Endothelial cell of umbilical vein (primary cell): ENCODE measurements at regions not wholly inside any gene's neighbourhood (a gene's known extent, or its start where the extent isn't known, plus 50 kb on each side); places are given as distances from the start of the nearest gene placed in this dataset.

Source experiments
- BruUV-seq: library from RNA; stranded (reverse); fragments of 400-500 nt; replicated peaks from 2 replicates; lab custom pipeline; 2021; lab: Mats Ljungman, UMichigan
- CTCF ChIA-PET: fragments of 300-600, 350-600 bp; sonication (Branson Sonifier 250); formaldehyde crosslinking; loops from one replicate; lab custom pipeline; 2021; ENCODE audit warnings: antibody characterized with exemption, inconsistent platforms; lab: Charles Lee
- POLR2A ChIA-PET: fragments of 300-600, 350-600 bp; sonication (Branson Sonifier 250); formaldehyde crosslinking; loops from one replicate; lab custom pipeline; 2021; ENCODE audit warnings: antibody characterized with exemption, inconsistent platforms; lab: Charles Lee
- DNase-seq: peaks from one replicate; pipeline ENCODE4 v3.0.0-alpha.2; 2011; ENCODE audit warnings: low read depth, low spot score
- FAIRE-seq: peaks from 2 replicates; lab custom pipeline; 2011; peaks lifted over from hg19 to GRCh38; lab: Jason Lieb, UNC
- H2AFZ ChIP-seq: 2 replicates; pipeline ENCODE4 v1.6.0; 2012; ENCODE audit warnings: low read depth, low read length, control low read depth, inconsistent platforms
- H3K27ac ChIP-seq: 2 replicates; pipeline ENCODE4 v1.5.1; 2011; ENCODE audit warnings: low read depth, mild to moderate bottlenecking, control low read depth, low read length, moderate library complexity; ENCODE audit not compliant: insufficient read depth
- H3K27me3 ChIP-seq, 2 experiments: 2 replicates each; pipeline versions ENCODE4 v1.6.0 to v1.6.1; 2011; ENCODE audit warnings: low read length in 2 of 2, mixed read lengths in 1 of 2; ENCODE audit not compliant: control insufficient read depth in 2 of 2, insufficient read depth in 2 of 2
- H3K36me3 ChIP-seq, 2 experiments: 2 replicates in 1 of 2; 3 replicates in 1 of 2; pipeline ENCODE4 v1.5.1; 2011; ENCODE audit warnings: low read length in 2 of 2, mild to moderate bottlenecking in 1 of 2, moderate library complexity in 1 of 2; ENCODE audit not compliant: control insufficient read depth in 2 of 2, insufficient read depth in 2 of 2; ENCODE audit errors: extremely low read depth in 1 of 2
- H3K4me1 ChIP-seq: 3 replicates; pipeline ENCODE4 v1.5.1; 2011; ENCODE audit warnings: mild to moderate bottlenecking, low read length; ENCODE audit not compliant: control insufficient read depth, insufficient read depth; ENCODE audit errors: extremely low read depth
- H3K4me2 ChIP-seq: 2 replicates; pipeline ENCODE4 v1.6.1; 2011; ENCODE audit warnings: low read length, control low read depth, mixed read lengths; ENCODE audit not compliant: insufficient read depth
- H3K4me3 ChIP-seq, 3 experiments: fragments of 200-600 bp in 1 of 3; sonication (generic), shearing (Covaris generic) in 1 of 3; replicated peaks in 1 of 3; 2 replicates each; pipeline ENCODE4 v1.5.1; 2011 to 2016; ENCODE audit warnings: control low read depth in 3 of 3, low read length in 3 of 3, mild to moderate bottlenecking in 2 of 3, inconsistent platforms in 1 of 3, low read depth in 1 of 3, moderate library complexity in 1 of 3; ENCODE audit not compliant: insufficient read depth in 1 of 3
- H3K79me2 ChIP-seq: 2 replicates; pipeline ENCODE4 v1.6.0; 2012; ENCODE audit warnings: low read length, inconsistent platforms; ENCODE audit not compliant: control insufficient read depth, insufficient read depth
- H3K9ac ChIP-seq: replicated peaks from 2 replicates; pipeline ENCODE3; 2011; ENCODE audit warnings: low read length, control low read depth; ENCODE audit not compliant: insufficient read depth; ENCODE audit errors: extremely low read depth
- H3K9me1 ChIP-seq: replicated peaks from 3 replicates; pipeline ENCODE4 v1.6.0; 2011; ENCODE audit warnings: mild to moderate bottlenecking, low read length; ENCODE audit not compliant: control insufficient read depth, insufficient read depth; ENCODE audit errors: extremely low read depth
- H3K9me3 ChIP-seq: replicated peaks from 2 replicates; pipeline ENCODE4 v1.5.1; 2012; ENCODE audit warnings: low read length, inconsistent platforms; ENCODE audit not compliant: control insufficient read depth, insufficient read depth
- H4K20me1 ChIP-seq: replicated peaks from 2 replicates; pipeline ENCODE3; 2011; ENCODE audit warnings: mild to moderate bottlenecking, low read length; ENCODE audit not compliant: control insufficient read depth, insufficient read depth; ENCODE audit errors: extremely low read depth
- EZH2 ChIP-seq: IDR thresholded peaks from 2 replicates; pipeline ENCODE4 v1.6.1; 2012; ENCODE audit warnings: borderline replicate concordance, low read depth, mild to moderate bottlenecking, moderate library complexity, low read length, inconsistent platforms; ENCODE audit not compliant: severe bottlenecking
- GATA2 ChIP-seq: IDR thresholded peaks from 2 replicates; pipeline ENCODE4 v1.7.0; 2011; ENCODE audit warnings: low read depth, mild to moderate bottlenecking, moderate library complexity, mixed read lengths, low read length; ENCODE audit not compliant: insufficient read length, insufficient read depth
- JUN ChIP-seq: IDR thresholded peaks from 2 replicates; pipeline ENCODE4 v1.6.1; 2011; ENCODE audit warnings: borderline replicate concordance, low read depth; ENCODE audit not compliant: insufficient read length, insufficient read depth
- MAX ChIP-seq: IDR thresholded peaks from 2 replicates; pipeline ENCODE4 v1.6.1; 2011; ENCODE audit not compliant: insufficient read depth, insufficient read length
- dilution Hi-C: fragments of 300-500 bp; cut with MboI; formaldehyde crosslinking; loops from one replicate; pipeline ENCODE4 v1.15.0; 2019; ENCODE audit warnings: low sequenced_read_pairs; ENCODE audit not compliant: extremely low pct_ligation_motif_present
- intact Hi-C: fragments of 100-400 bp; cut with micrococcal nuclease; formaldehyde crosslinking; loops from one replicate; pipeline ENCODE4 v1.10.0; 2022
- TF ChIP-seq, protein P1 (sequence below), 2 donors: IDR thresholded peaks; 1 replicate in 1 of 2; 2 replicates in 1 of 2; pipeline ENCODE4 v1.5.1; 2011; ENCODE audit warnings: low read length in 2 of 2, mild to moderate bottlenecking in 2 of 2, moderate library complexity in 2 of 2, control low read depth in 1 of 2, inconsistent platforms in 1 of 2, low read depth in 1 of 2; ENCODE audit not compliant: insufficient read depth in 1 of 2; ENCODE audit errors: extremely low read depth in 1 of 2

GRCh38 chr9:135416664-135417290 is 62.8 kb upstream of the PPP1R26 start:
- FAIRE-seq (no peak), DNase-seq (no peak)
- H2AFZ ChIP-seq = no peak overlapping the region
- no peak for TF ChIP-seq MAX
- no peak for TF ChIP-seq EZH2
- TF ChIP-seq, protein P1, sequence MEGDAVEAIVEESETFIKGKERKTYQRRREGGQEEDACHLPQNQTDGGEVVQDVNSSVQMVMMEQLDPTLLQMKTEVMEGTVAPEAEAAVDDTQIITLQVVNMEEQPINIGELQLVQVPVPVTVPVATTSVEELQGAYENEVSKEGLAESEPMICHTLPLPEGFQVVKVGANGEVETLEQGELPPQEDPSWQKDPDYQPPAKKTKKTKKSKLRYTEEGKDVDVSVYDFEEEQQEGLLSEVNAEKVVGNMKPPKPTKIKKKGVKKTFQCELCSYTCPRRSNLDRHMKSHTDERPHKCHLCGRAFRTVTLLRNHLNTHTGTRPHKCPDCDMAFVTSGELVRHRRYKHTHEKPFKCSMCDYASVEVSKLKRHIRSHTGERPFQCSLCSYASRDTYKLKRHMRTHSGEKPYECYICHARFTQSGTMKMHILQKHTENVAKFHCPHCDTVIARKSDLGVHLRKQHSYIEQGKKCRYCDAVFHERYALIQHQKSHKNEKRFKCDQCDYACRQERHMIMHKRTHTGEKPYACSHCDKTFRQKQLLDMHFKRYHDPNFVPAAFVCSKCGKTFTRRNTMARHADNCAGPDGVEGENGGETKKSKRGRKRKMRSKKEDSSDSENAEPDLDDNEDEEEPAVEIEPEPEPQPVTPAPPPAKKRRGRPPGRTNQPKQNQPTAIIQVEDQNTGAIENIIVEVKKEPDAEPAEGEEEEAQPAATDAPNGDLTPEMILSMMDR (IDR thresholded peaks at IDR 0.05; ENCODE audit: extremely low read depth in 1 of 2, insufficient read depth in 1 of 2, low read depth in 1 of 2, low read length in 2 of 2) = no peak
- no peak for TF ChIP-seq GATA2
- no peak for TF ChIP-seq JUN
- no peaks in the 10 kb centered on the region for H3K27me3 ChIP-seq
- CTCF ChIA-PET = interaction anchor here (0.9 to 1.2 kb wide), 1 partner anchor 967 kb away, joined by 3 read pairs; no protein-coding TSS in a partner anchor
- H3K4me3 ChIP-seq = no peak overlapping the region
- no peaks in the 10 kb centered on the region for H3K9me3 ChIP-seq
- no peak overlapping the region for H3K27ac ChIP-seq
- H3K9ac ChIP-seq = no peak overlapping the region
- BruUV-seq = no TSS peak
- H3K9me1 ChIP-seq = no peaks in the 10 kb centered on the region
- H4K20me1 ChIP-seq = no peaks in the 10 kb centered on the region
- H3K36me3 ChIP-seq = no peaks in the 10 kb centered on the region
- H3K79me2 ChIP-seq = no peaks in the 10 kb centered on the region
- POLR2A ChIA-PET = no interaction called here
- intact Hi-C loops (no loop called here), dilution Hi-C loops (no loop called here)
- no peak overlapping the region for H3K4me2 ChIP-seq
- H3K4me1 ChIP-seq = no peaks in the 10 kb centered on the region
